CD4-positive, alpha-beta memory T cell (primary cell): ENCODE measurements at regions not wholly inside any gene's neighbourhood (a gene's known extent, or its start where the extent isn't known, plus 50 kb on each side); places are given as distances from the start of the nearest gene placed in this dataset.

ENCODE experiments used
- CTCF ChIA-PET: fragments of 350-600 bp; sonication (Branson Sonifier 250); formaldehyde crosslinking; loops from one replicate; lab custom pipeline; 2021; ENCODE audit warnings: inconsistent platforms; ENCODE audit not compliant: partially characterized antibody; lab: Charles Lee
- POLR2A ChIA-PET: fragments of 350-600 bp; sonication (Branson Sonifier 250); formaldehyde crosslinking; loops from one replicate; lab custom pipeline; 2021; ENCODE audit not compliant: partially characterized antibody; lab: Charles Lee
- DNase-seq, 5 donors: peaks; one replicate each; pipeline versions ENCODE4 v3.0.0 to v3.0.0-alpha.2; 2020 to 2022; ENCODE audit warnings: mixed read lengths in 1 of 5
- H3K27ac ChIP-seq: one replicate; pipeline ENCODE4 v1.7.0; 2013; ENCODE audit warnings: low read depth, low read length
- H3K27me3 ChIP-seq: 2 replicates; pipeline ENCODE4 v1.7.0; 2013; ENCODE audit warnings: mild to moderate bottlenecking, low read length, moderate library complexity; ENCODE audit not compliant: insufficient read depth
- H3K36me3 ChIP-seq: 2 replicates; pipeline ENCODE4 v1.7.0; 2013; ENCODE audit warnings: mild to moderate bottlenecking, low read length, moderate library complexity; ENCODE audit not compliant: insufficient read depth
- H3K4me1 ChIP-seq: 2 replicates; pipeline ENCODE4 v1.7.0; 2013; ENCODE audit warnings: mild to moderate bottlenecking, low read length, moderate library complexity; ENCODE audit not compliant: insufficient read depth
- H3K4me3 ChIP-seq, 2 donors: one replicate each; pipeline ENCODE4 v1.7.0; 2013; ENCODE audit warnings: low read length in 2 of 2, mild to moderate bottlenecking in 1 of 2
- H3K9me3 ChIP-seq, 2 donors: one replicate each; pipeline ENCODE4 v1.7.0; 2013; ENCODE audit warnings: low read length in 2 of 2, control low read depth in 1 of 2; ENCODE audit not compliant: control insufficient read depth in 1 of 2
- H3K27ac Mint-ChIP-seq, 7 donors: one replicate each; pipeline ENCODE4 v1.8.0; 2020 to 2021; ENCODE audit warnings: mixed read lengths in 7 of 7, mild to moderate bottlenecking in 6 of 7, inconsistent platforms in 3 of 7, moderate library complexity in 3 of 7
- H3K27me3 Mint-ChIP-seq, 2 donors: one replicate each; pipeline ENCODE4 v1.8.0; 2020 to 2021; ENCODE audit warnings: mixed read lengths in 2 of 2
- H3K36me3 Mint-ChIP-seq, 2 donors: one replicate each; pipeline ENCODE4 v1.8.0; 2020 to 2021; ENCODE audit warnings: mixed read lengths in 2 of 2, inconsistent platforms in 1 of 2, mild to moderate bottlenecking in 1 of 2
- H3K4me1 Mint-ChIP-seq, 4 donors: one replicate each; pipeline ENCODE4 v1.8.0; 2020 to 2021; ENCODE audit warnings: mixed read lengths in 4 of 4, mild to moderate bottlenecking in 1 of 4
- H3K4me3 Mint-ChIP-seq, 8 donors: one replicate each; pipeline ENCODE4 v1.8.0; 2020 to 2021; ENCODE audit warnings: mixed read lengths in 8 of 8, mild to moderate bottlenecking in 7 of 8, moderate library complexity in 6 of 8, inconsistent platforms in 3 of 8
- H3K9me3 Mint-ChIP-seq, 8 donors: one replicate each; pipeline ENCODE4 v1.8.0; 2020 to 2021; ENCODE audit warnings: mixed read lengths in 8 of 8, mild to moderate bottlenecking in 5 of 8, inconsistent platforms in 3 of 8, moderate library complexity in 1 of 8
- intact Hi-C: fragments of 100-400 bp; cut with micrococcal nuclease; formaldehyde crosslinking; loops from one replicate; pipeline ENCODE4 v1.15.1; 2023

DNA sequence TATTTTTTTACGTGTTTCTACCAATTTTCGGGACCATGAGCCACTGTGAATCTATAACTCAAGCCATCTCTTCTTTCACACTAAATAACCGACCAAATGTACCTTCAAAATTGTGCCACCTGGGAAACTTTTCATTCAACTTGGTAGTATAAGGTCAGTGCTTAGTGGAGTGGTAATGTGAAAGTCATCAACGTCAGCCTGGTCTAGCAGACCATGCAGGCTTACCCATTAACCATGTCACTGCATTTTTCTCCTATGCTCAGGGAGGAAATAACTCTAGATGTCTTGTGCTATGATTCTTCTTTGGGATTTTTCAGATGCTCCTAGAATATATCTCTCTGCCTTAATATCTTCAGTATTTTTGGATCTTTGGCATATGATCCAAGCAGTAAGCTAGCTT, 1075.4 kb upstream of the POT1 start:
- Histone ChIP-seq H3K4me1 (no peaks in the 10 kb centered on the region), H3K27me3 (no peaks in the 10 kb centered on the region), H3K9me3 (no peaks in the 10 kb centered on the region), H3K27ac (no peak overlapping the region), H3K4me3 (no peak overlapping the region), H3K36me3 (no peaks in the 10 kb centered on the region)
- no peak for DNase-seq
- Mint-ChIP-seq H3K4me1 (no peaks in the 10 kb centered on the region), H3K27ac (no peak overlapping the region), H3K36me3 (no peaks in the 10 kb centered on the region), H3K4me3 (no peak overlapping the region), H3K9me3 (peaks cover 0 to 14% (median 5%) of the 10 kb centered on the region in 8 donors), H3K27me3 (no peaks in the 10 kb centered on the region)
- ChIA-PET CTCF (no interaction called here), POLR2A (no interaction called here)
- intact Hi-C loops = no loop called here

GRCh38 chr7:126001349-126001748, 1071.7 kb upstream of the POT1 start:
- Histone ChIP-seq H3K4me1 (no peaks in the 10 kb centered on the region), H3K27me3 (no peaks in the 10 kb centered on the region), H3K4me3 (no peak overlapping the region), H3K36me3 (no peaks in the 10 kb centered on the region), H3K27ac (no peak overlapping the region), H3K9me3 (no peaks in the 10 kb centered on the region)
- ChIA-PET POLR2A (no interaction called here), CTCF (no interaction called here)
- Mint-ChIP-seq H3K36me3 (no peaks in the 10 kb centered on the region), H3K9me3 (peaks cover 0 to 26% (median 7%) of the 10 kb centered on the region in 8 donors), H3K4me3 (no peak overlapping the region), H3K27me3 (no peaks in the 10 kb centered on the region), H3K27ac (no peak overlapping the region), H3K4me1 (no peaks in the 10 kb centered on the region)
- DNase-seq = no peak
- intact Hi-C loops = no loop called here

DNA sequence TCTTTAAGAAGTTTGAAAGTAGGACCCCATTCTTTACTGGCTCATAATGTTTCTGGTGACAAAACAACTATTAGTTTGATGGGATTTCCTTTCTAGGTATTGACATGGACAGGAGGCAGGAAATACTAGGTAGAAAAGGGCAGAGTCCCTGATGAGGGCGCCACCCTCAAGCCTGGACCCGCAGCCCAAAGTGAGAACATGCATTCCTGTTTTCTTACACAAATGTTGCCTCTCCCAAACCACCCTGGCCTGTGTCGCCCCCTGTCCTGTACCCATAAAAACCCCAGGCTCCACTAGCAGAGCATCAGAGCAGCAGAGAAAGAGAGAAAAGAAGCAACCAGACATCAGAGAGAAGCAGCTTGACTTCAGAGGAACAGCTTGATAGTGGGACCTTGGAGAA, 1055.2 kb upstream of the POT1 start:
- no peaks in the 10 kb centered on the region for H3K27me3 ChIP-seq
- H3K9me3 Mint-ChIP-seq = peaks cover 0 to 24% (median 8%) of the 10 kb centered on the region in 8 donors
- H3K27ac ChIP-seq = no peak overlapping the region
- no peaks in the 10 kb centered on the region for H3K27me3 Mint-ChIP-seq
- no peak overlapping the region for H3K4me3 ChIP-seq
- POLR2A ChIA-PET = no interaction called here
- intact Hi-C loops = no loop called here
- no peaks in the 10 kb centered on the region for H3K4me1 ChIP-seq
- DNase-seq = no peak
- CTCF ChIA-PET = no interaction called here
- H3K9me3 ChIP-seq = no peaks in the 10 kb centered on the region
- H3K36me3 Mint-ChIP-seq = no peaks in the 10 kb centered on the region
- H3K36me3 ChIP-seq = no peaks in the 10 kb centered on the region
- no peaks in the 10 kb centered on the region for H3K4me1 Mint-ChIP-seq
- H3K27ac Mint-ChIP-seq = no peak overlapping the region
- H3K4me3 Mint-ChIP-seq = no peak overlapping the region

DNA sequence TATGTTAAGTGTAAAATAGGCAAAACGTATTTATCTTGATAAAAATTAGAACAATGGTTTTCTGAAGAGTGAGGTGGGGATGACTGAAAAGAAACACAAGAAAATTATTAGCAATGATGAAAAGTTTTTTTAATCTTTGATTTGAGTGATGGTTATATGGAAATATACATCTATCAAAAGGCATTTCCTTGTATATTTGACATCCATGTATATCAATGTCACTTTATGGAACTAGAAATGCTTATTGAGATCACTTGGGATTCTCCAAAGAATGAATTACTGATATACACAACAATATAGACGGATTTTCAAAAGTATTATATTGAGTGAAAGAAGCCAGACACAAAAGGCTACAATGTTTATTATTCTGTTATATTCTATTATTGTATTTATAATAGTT, 1042.0 kb upstream of the POT1 start:
- Histone ChIP-seq H3K27ac (no peak overlapping the region), H3K4me3 (no peak overlapping the region), H3K27me3 (no peaks in the 10 kb centered on the region), H3K36me3 (no peaks in the 10 kb centered on the region), H3K4me1 (no peaks in the 10 kb centered on the region), H3K9me3 (no peaks in the 10 kb centered on the region)
- Mint-ChIP-seq H3K4me1 (no peaks in the 10 kb centered on the region), H3K36me3 (no peaks in the 10 kb centered on the region), H3K27me3 (no peaks in the 10 kb centered on the region), H3K27ac (no peak overlapping the region), H3K9me3 (peaks cover 0 to 9% (median 1%) of the 10 kb centered on the region in 8 donors), H3K4me3 (no peak overlapping the region)
- CTCF ChIA-PET = no interaction called here
- intact Hi-C loops = no loop called here
- no peak for DNase-seq
- POLR2A ChIA-PET = no interaction called here

GRCh38 chr7:125966278-125967048, 1036.8 kb upstream of the POT1 start:
- Histone ChIP-seq H3K36me3 (no peaks in the 10 kb centered on the region), H3K27me3 (no peaks in the 10 kb centered on the region), H3K4me1 (no peaks in the 10 kb centered on the region), H3K4me3 (no peak overlapping the region), H3K9me3 (no peaks in the 10 kb centered on the region), H3K27ac (no peak overlapping the region)
- CTCF ChIA-PET = no interaction called here
- Mint-ChIP-seq H3K9me3 (peaks cover 0 to 12% (median 3%) of the 10 kb centered on the region in 8 donors), H3K4me1 (no peaks in the 10 kb centered on the region), H3K36me3 (no peaks in the 10 kb centered on the region), H3K27ac (no peak overlapping the region), H3K4me3 (no peak overlapping the region), H3K27me3 (no peaks in the 10 kb centered on the region)
- DNase-seq = no peak
- POLR2A ChIA-PET = no interaction called here
- intact Hi-C loops = no loop called here

GRCh38 chr7:125934955-125935354, 1005.3 kb upstream of the POT1 start:
- no peak overlapping the region for H3K27ac Mint-ChIP-seq
- no peaks in the 10 kb centered on the region for H3K4me1 Mint-ChIP-seq
- no peaks in the 10 kb centered on the region for H3K36me3 Mint-ChIP-seq
- peaks cover 0 to 16% (median 2%) of the 10 kb centered on the region in 8 donors for H3K9me3 Mint-ChIP-seq
- H3K27ac ChIP-seq = no peak overlapping the region
- no peaks in the 10 kb centered on the region for H3K27me3 ChIP-seq
- ChIA-PET POLR2A (no interaction called here), CTCF (no interaction called here)
- no peaks in the 10 kb centered on the region for H3K4me1 ChIP-seq
- H3K36me3 ChIP-seq = no peaks in the 10 kb centered on the region
- no peak overlapping the region for H3K4me3 ChIP-seq
- intact Hi-C loops = no loop called here
- no peak overlapping the region for H3K4me3 Mint-ChIP-seq
- no peaks in the 10 kb centered on the region for H3K27me3 Mint-ChIP-seq
- no peaks in the 10 kb centered on the region for H3K9me3 ChIP-seq
- DNase-seq = no peak

- ChIA-PET CTCF (no interaction called here), POLR2A (no interaction called here)
- no peaks in the 10 kb centered on the region for H3K27me3 ChIP-seq
- Mint-ChIP-seq H3K9me3 (peaks cover 0 to 16% (median 2%) of the 10 kb centered on the region in 8 donors), H3K4me3 (no peak overlapping the region), H3K27me3 (no peaks in the 10 kb centered on the region), H3K4me1 (no peaks in the 10 kb centered on the region), H3K27ac (no peak overlapping the region), H3K36me3 (no peaks in the 10 kb centered on the region)
- no peak for DNase-seq
- H3K36me3 ChIP-seq = no peaks in the 10 kb centered on the region
- no peak overlapping the region for H3K4me3 ChIP-seq
- no peak overlapping the region for H3K27ac ChIP-seq
- H3K9me3 ChIP-seq = no peaks in the 10 kb centered on the region
- intact Hi-C loops = no loop called here
- H3K4me1 ChIP-seq = no peaks in the 10 kb centered on the region
These were observed 1004.9 kb upstream of the POT1 start for GRCh38 chr7:125934539-125934938.
